HCT116 (cell line): ENCODE measurements at regions not wholly inside any gene's neighbourhood (a gene's known extent, or its start where the extent isn't known, plus 50 kb on each side); places are given as distances from the start of the nearest gene placed in this dataset.

Source experiments
- YY1 ChIP-seq: IDR thresholded peaks from 2 replicates; pipeline ENCODE4 v1.6.1; 2011; ENCODE audit warnings: low read length, low read depth, moderate library complexity, mild to moderate bottlenecking; ENCODE audit not compliant: insufficient replicate concordance; ENCODE audit errors: extremely low read depth
- ZNF274 ChIP-seq: fragments of 200-500 bp; sonication (Bioruptor generic); IDR thresholded peaks from 2 replicates; pipeline ENCODE4 v1.6.1; 2014; ENCODE audit warnings: mild to moderate bottlenecking, low read depth, low read length, inconsistent platforms
- TF ChIP-seq, protein P1 (sequence below): IDR thresholded peaks from 2 replicates; pipeline ENCODE4 v1.6.1; 2012; ENCODE audit warnings: low read depth

DNA sequence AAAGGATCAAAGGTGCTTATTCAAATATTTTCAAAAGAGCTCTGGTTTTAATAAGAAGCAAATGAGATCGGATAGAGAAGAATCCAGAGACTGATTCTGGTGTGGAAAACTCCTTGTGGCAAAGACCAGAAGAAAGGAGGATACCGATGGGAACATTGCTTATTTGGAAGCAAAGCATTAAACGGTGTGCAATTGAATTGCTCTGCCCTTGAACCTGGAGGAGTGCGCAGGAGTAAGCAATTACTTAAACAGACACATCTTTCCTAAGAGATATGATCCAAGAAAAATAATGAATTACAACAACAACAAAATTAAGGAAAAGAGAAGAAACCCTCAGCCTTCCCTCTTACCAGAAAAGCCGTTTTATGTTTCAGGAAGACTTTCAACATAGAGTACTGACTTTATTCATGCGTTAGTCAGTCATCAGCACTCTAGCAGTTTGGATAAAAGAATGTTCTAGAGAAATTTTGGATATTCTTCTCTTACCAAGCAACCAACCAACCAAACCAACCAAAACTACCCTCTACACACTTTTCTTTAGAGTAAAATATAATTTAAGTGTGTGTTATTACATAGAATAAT lies 191.7 kb downstream of the NTMT2 start:
- TF ChIP-seq, protein P1, sequence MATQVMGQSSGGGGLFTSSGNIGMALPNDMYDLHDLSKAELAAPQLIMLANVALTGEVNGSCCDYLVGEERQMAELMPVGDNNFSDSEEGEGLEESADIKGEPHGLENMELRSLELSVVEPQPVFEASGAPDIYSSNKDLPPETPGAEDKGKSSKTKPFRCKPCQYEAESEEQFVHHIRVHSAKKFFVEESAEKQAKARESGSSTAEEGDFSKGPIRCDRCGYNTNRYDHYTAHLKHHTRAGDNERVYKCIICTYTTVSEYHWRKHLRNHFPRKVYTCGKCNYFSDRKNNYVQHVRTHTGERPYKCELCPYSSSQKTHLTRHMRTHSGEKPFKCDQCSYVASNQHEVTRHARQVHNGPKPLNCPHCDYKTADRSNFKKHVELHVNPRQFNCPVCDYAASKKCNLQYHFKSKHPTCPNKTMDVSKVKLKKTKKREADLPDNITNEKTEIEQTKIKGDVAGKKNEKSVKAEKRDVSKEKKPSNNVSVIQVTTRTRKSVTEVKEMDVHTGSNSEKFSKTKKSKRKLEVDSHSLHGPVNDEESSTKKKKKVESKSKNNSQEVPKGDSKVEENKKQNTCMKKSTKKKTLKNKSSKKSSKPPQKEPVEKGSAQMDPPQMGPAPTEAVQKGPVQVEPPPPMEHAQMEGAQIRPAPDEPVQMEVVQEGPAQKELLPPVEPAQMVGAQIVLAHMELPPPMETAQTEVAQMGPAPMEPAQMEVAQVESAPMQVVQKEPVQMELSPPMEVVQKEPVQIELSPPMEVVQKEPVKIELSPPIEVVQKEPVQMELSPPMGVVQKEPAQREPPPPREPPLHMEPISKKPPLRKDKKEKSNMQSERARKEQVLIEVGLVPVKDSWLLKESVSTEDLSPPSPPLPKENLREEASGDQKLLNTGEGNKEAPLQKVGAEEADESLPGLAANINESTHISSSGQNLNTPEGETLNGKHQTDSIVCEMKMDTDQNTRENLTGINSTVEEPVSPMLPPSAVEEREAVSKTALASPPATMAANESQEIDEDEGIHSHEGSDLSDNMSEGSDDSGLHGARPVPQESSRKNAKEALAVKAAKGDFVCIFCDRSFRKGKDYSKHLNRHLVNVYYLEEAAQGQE = no peak
- TF ChIP-seq ZNF274 (no peak), YY1 (no peak)
